ENCODE measurements at regions not wholly inside any gene's neighbourhood (a gene's known extent, or its start where the extent isn't known, plus 50 kb on each side); places are given as distances from the start of the nearest gene placed in this dataset.

- DNase-seq (ENCODE audit: low spot score): peak; percentile 17
- no peak for FAIRE-seq
These were observed 185.9 kb downstream of the RAB11FIP2 start for GRCh38 chr10:117860823-117861222.

- DNase-seq (ENCODE audit: low spot score): no peak
- no peak for FAIRE-seq
These were observed 185.4 kb downstream of the RAB11FIP2 start for GRCh38 chr10:117861329-117861728.

GRCh38 chr10:117863771-117864170 lies 183.0 kb downstream of the RAB11FIP2 start:
- FAIRE-seq: no peak
- DNase-seq (ENCODE audit: low spot score): no peak

GRCh38 chr10:117865945-117866344 lies 180.8 kb downstream of the RAB11FIP2 start:
- FAIRE-seq (no peak), DNase-seq (ENCODE audit: low spot score) (no peak)

GRCh38 chr10:117868151-117868550 lies 178.6 kb downstream of the RAB11FIP2 start:
- DNase-seq (ENCODE audit: low spot score) (no peak), FAIRE-seq (no peak)

- DNase-seq (ENCODE audit: low spot score) (no peak), FAIRE-seq (no peak)
These were observed 170.9 kb downstream of the RAB11FIP2 start for GRCh38 chr10:117875793-117876192.

- FAIRE-seq: no peak
These were observed 170.5 kb downstream of the RAB11FIP2 start for GRCh38 chr10:117876210-117876609.

GRCh38 chr10:117878626-117879025 lies 168.1 kb downstream of the RAB11FIP2 start:
- no peak for FAIRE-seq
- no peak for DNase-seq (ENCODE audit: low spot score)

More at GRCh38 chr10:117876210-117876609, 170.5 kb downstream of the RAB11FIP2 start:
- DNase-seq (ENCODE audit: low spot score): no peak

GRCh38 chr10:117884093-117884492 lies 162.6 kb downstream of the RAB11FIP2 start:
- no peak for FAIRE-seq
- no peak for DNase-seq (ENCODE audit: low spot score)

- DNase-seq (ENCODE audit: low spot score): no peak
- no peak for FAIRE-seq
These were observed 162.1 kb downstream of the RAB11FIP2 start for GRCh38 chr10:117884592-117884991.

- DNase-seq (ENCODE audit: low spot score): no peak
- no peak for FAIRE-seq
These were observed 161.4 kb downstream of the RAB11FIP2 start for GRCh38 chr10:117885206-117885829.

GRCh38 chr10:117886766-117887165 lies 160.0 kb downstream of the RAB11FIP2 start:
- FAIRE-seq: no peak
- DNase-seq (ENCODE audit: low spot score): no peak

GRCh38 chr10:117889664-117890063 lies 157.1 kb downstream of the RAB11FIP2 start:
- DNase-seq (ENCODE audit: low spot score) (no peak), FAIRE-seq (no peak)

- no peak for FAIRE-seq
- no peak for DNase-seq (ENCODE audit: low spot score)
These were observed 154.0 kb downstream of the RAB11FIP2 start for GRCh38 chr10:117892681-117893220.

GRCh38 chr10:117894339-117894738 lies 152.4 kb downstream of the RAB11FIP2 start:
- FAIRE-seq (no peak), DNase-seq (ENCODE audit: low spot score) (no peak)

GRCh38 chr10:117896517-117896916 lies 150.2 kb downstream of the RAB11FIP2 start:
- no peak for FAIRE-seq
- no peak for DNase-seq (ENCODE audit: low spot score)

- DNase-seq (ENCODE audit: low spot score) (no peak), FAIRE-seq (no peak)
These were observed 147.5 kb downstream of the RAB11FIP2 start for GRCh38 chr10:117899181-117899683.

GRCh38 chr10:117900280-117900679 lies 146.5 kb downstream of the RAB11FIP2 start:
- DNase-seq (ENCODE audit: low spot score): no peak
- FAIRE-seq: no peak

GRCh38 chr10:117903854-117904253 lies 142.9 kb downstream of the RAB11FIP2 start:
- DNase-seq (ENCODE audit: low spot score): no peak
- FAIRE-seq: no peak

- no peak for FAIRE-seq
- no peak for DNase-seq (ENCODE audit: low spot score)
These were observed 141.3 kb downstream of the RAB11FIP2 start for GRCh38 chr10:117905404-117905803.

GRCh38 chr10:117911684-117912083 lies 135.1 kb downstream of the RAB11FIP2 start:
- no peak for FAIRE-seq
- no peak for DNase-seq (ENCODE audit: low spot score)

GRCh38 chr10:117914334-117914733 lies 132.4 kb downstream of the RAB11FIP2 start:
- no peak for FAIRE-seq
- DNase-seq (ENCODE audit: low spot score): no peak

- DNase-seq (ENCODE audit: low spot score) (no peak), FAIRE-seq (no peak)
These were observed 125.8 kb downstream of the RAB11FIP2 start for GRCh38 chr10:117920956-117921355.
